Thyroid gland (tissue), 4 donors: ENCODE measurements at regions not wholly inside any gene's neighbourhood (a gene's known extent, or its start where the extent isn't known, plus 50 kb on each side); places are given as distances from the start of the nearest gene placed in this dataset.

Experiments
- POLR2A ChIP-seq, 2 donors: fragments of 450-650 bp; IDR thresholded peaks; one replicate each; pipeline ENCODE4 v1.6.1; 2017; ENCODE audit warnings: antibody characterized with exemption in 2 of 2, mild to moderate bottlenecking in 2 of 2, moderate library complexity in 1 of 2
- TF ChIP-seq, protein P1 (sequence below), 6 experiments: fragments of 200-600 bp in 3 of 6; fragments of 450-650 bp in 3 of 6; sonication (generic) in 3 of 6; IDR thresholded peaks; one replicate each; pipeline ENCODE4 v1.5.1; 2016 to 2019; ENCODE audit warnings: antibody characterized with exemption in 6 of 6, mild to moderate bottlenecking in 2 of 6, inconsistent platforms in 1 of 6, moderate library complexity in 1 of 6

DNA sequence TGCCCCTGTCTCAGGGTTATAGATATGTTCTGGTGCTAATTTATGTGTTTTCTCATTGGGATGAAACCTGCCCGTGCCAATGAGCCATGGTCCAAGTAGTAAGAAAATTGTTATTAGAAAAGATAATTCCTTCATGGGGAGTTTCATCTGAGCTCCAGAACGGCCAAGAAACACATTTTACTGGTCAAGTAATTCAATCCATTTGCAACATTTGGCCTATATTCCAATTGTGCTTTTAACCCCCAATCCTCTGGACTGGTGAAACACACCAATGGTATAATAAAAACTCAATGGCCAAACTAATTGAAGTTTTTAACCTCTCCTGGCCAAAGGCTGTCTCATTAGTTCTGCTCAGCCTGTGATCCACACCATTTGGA lies 53.7 kb upstream of the XCR1 start:
- no peak for TF ChIP-seq POLR2A (IDR thresholded peaks at IDR 0.05)
- TF ChIP-seq, protein P1, sequence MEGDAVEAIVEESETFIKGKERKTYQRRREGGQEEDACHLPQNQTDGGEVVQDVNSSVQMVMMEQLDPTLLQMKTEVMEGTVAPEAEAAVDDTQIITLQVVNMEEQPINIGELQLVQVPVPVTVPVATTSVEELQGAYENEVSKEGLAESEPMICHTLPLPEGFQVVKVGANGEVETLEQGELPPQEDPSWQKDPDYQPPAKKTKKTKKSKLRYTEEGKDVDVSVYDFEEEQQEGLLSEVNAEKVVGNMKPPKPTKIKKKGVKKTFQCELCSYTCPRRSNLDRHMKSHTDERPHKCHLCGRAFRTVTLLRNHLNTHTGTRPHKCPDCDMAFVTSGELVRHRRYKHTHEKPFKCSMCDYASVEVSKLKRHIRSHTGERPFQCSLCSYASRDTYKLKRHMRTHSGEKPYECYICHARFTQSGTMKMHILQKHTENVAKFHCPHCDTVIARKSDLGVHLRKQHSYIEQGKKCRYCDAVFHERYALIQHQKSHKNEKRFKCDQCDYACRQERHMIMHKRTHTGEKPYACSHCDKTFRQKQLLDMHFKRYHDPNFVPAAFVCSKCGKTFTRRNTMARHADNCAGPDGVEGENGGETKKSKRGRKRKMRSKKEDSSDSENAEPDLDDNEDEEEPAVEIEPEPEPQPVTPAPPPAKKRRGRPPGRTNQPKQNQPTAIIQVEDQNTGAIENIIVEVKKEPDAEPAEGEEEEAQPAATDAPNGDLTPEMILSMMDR (IDR thresholded peaks at IDR 0.05) = no peak
